ENCODE measurements at regions not wholly inside any gene's neighbourhood (a gene's known extent, or its start where the extent isn't known, plus 50 kb on each side); places are given as distances from the start of the nearest gene placed in this dataset.

GRCh38 chr2:12883906-12884305 lies 167.2 kb downstream of the TRIB2 start:
- Mint-ChIP-seq H3K4me3 (no peak overlapping the region), H3K4me1 (no peaks in the 10 kb centered on the region), H3K27me3 (no peaks in the 10 kb centered on the region), H3K36me3 (ENCODE audit: low read depth) (no peaks in the 10 kb centered on the region), H3K27ac (no peak overlapping the region), H3K9me3 (ENCODE audit: low read depth) (no peaks in the 10 kb centered on the region)
- no peak for ATAC-seq
- CTCF ChIA-PET, result no interaction called here
- DNase-seq, result no peak
- intact Hi-C loops (cut with DNase I, micrococcal nuclease), result no loop called here
- POLR2A ChIA-PET, result no interaction called here

DNA sequence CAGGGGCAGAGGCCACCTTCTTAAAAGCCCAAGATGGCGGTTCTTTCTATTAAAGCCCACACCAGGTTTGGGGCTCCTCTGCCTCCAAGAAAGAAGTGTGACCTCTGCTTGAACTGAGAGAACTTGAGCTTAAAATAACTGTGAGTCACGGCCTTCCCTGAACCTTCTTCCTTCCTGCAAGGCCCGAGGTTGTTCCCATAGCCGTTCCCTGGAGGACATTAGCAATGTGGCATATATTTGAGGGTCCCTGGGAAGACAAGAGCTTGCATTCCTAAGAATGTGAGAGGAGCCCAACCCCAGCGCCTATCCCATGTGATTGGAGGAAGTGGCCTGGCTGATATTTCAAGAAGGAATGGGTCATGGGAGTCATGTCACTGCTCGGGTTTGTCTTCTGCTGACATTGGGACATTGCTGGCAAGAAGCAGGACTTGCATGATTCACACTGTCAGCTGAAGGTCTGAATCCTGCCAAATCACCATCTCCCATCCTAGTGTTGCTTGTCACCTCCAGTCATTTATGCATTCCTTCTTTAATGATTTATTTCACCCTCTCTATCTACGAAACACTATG lies 168.1 kb downstream of the TRIB2 start:
- Mint-ChIP-seq H3K27me3 (peaks cover 1% of the 10 kb centered on the region), H3K4me3 (no peak overlapping the region), H3K4me1 (no peaks in the 10 kb centered on the region), H3K9me3 (ENCODE audit: low read depth) (no peaks in the 10 kb centered on the region), H3K27ac (no peak overlapping the region), H3K36me3 (ENCODE audit: low read depth) (no peaks in the 10 kb centered on the region)
- ChIA-PET CTCF (no interaction called here), POLR2A (no interaction called here)
- intact Hi-C loops (cut with DNase I, micrococcal nuclease), result no loop called here
- DNase-seq (no peak), ATAC-seq (no peak)

DNA sequence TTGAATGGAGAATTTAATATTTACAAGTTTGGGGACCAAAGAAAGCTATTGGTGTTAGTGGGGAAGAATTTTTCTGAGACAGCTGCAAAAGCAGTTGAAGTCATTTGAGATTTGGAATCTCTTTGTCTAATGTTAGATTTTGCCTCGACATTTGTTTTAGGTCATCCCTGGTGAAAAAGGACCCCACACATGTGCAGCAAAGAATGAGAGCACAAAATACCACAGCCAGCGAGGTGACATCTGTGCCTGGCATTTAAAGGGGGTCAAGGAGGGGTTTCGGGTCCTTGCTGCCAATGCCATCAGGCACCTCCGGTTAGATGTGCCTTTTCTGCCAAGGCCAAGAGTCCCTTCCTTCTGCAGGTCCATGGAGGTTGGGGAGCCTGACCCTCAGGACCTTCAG lies 173.3 kb downstream of the TRIB2 start:
- ChIA-PET CTCF (interaction anchor here (1.5 kb wide), 1 partner anchor 117 kb away, joined by 3 read pairs; no protein-coding TSS in a partner anchor), POLR2A (no interaction called here)
- Mint-ChIP-seq H3K4me3 (no peak overlapping the region), H3K9me3 (ENCODE audit: low read depth) (peaks cover 16% of the 10 kb centered on the region), H3K27ac (no peak overlapping the region), H3K36me3 (ENCODE audit: low read depth) (peaks cover 2% of the 10 kb centered on the region), H3K27me3 (peaks cover 1% of the 10 kb centered on the region), H3K4me1 (no peaks in the 10 kb centered on the region)
- no peak for DNase-seq
- no peak for ATAC-seq
- intact Hi-C loops (cut with DNase I, micrococcal nuclease), result no loop called here

DNA sequence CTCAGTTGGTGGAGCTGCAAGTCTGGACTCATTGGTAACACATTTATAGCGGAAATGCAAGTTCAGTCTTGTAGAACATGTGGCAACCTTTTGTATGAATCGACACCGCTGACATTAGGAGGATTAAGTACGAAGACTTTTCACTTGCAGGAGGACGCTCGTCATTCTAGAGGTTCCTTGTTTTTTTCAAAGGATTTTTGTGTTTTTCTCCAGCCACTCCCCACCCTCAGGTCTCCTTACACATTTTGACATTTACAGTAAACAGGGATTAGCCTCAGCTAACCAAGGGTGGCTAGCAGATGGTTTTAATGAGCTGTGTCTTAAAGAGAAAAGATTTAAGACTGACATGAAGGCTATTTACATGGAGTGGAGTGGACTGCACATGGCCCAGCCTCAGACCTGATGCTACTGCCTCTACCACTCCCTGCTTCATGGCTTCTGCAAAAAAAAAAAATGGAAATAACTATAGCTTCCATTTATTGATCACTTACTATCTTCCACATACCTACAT lies 173.8 kb downstream of the TRIB2 start:
- H3K27me3 Mint-ChIP-seq, result peaks cover 1% of the 10 kb centered on the region
- CTCF ChIA-PET, result interaction anchor here (1.5 kb wide), 1 partner anchor 117 kb away, joined by 3 read pairs; no protein-coding TSS in a partner anchor
- no peak overlapping the region for H3K27ac Mint-ChIP-seq
- intact Hi-C loops (cut with DNase I, micrococcal nuclease), result no loop called here
- H3K9me3 Mint-ChIP-seq (ENCODE audit: low read depth), result peaks cover 17% of the 10 kb centered on the region
- POLR2A ChIA-PET, result no interaction called here
- DNase-seq, result no peak
- H3K36me3 Mint-ChIP-seq (ENCODE audit: low read depth), result peaks cover 2% of the 10 kb centered on the region
- ATAC-seq, result no peak
- H3K4me1 Mint-ChIP-seq, result no peaks in the 10 kb centered on the region
- no peak overlapping the region for H3K4me3 Mint-ChIP-seq

DNA sequence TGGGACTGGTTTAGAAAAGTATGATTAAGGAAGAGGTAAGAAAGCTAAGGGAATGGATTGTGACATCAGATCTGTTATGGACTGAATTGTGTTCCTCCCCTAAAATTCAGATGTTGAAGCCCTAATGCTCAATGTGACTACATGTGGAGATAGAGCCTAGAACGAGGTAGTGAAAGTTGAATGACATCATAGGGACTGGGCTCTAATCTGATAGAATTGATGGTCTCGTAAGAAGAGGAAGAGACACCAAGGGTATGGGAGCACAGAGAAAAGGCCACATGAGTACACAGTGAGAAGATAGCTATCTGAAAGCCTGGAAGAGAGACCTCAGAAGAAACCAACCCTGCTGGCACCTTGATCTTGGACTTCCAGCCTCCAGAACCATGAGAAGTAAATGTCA lies 178.3 kb downstream of the TRIB2 start:
- Mint-ChIP-seq H3K27me3 (no peaks in the 10 kb centered on the region), H3K27ac (no peak overlapping the region), H3K36me3 (ENCODE audit: low read depth) (peaks cover 2% of the 10 kb centered on the region), H3K9me3 (ENCODE audit: low read depth) (peaks cover 17% of the 10 kb centered on the region), H3K4me1 (peaks cover 21% of the 10 kb centered on the region), H3K4me3 (no peak overlapping the region)
- DNase-seq, result no peak
- ATAC-seq, result no peak
- POLR2A ChIA-PET, result no interaction called here
- intact Hi-C loops (cut with DNase I, micrococcal nuclease), result no loop called here
- CTCF ChIA-PET, result no interaction called here

- Mint-ChIP-seq H3K36me3 (ENCODE audit: low read depth) (peaks cover 2% of the 10 kb centered on the region), H3K4me3 (no peak overlapping the region), H3K27me3 (no peaks in the 10 kb centered on the region), H3K9me3 (ENCODE audit: low read depth) (peaks cover 17% of the 10 kb centered on the region), H3K27ac (no peak overlapping the region), H3K4me1 (peaks cover 21% of the 10 kb centered on the region)
- CTCF ChIA-PET, result interaction anchor here (0.8 to 1.1 kb wide), 2 partner anchors 35 to 110 kb away, joined by 3 to 6 read pairs; no protein-coding TSS in a partner anchor
- DNase-seq, result no peak
- intact Hi-C loops (cut with DNase I, micrococcal nuclease), result no loop called here
- ATAC-seq, result no peak
- POLR2A ChIA-PET, result no interaction called here
Measured at GRCh38 chr2:12896318-12896982, 179.7 kb downstream of the TRIB2 start.

GRCh38 chr2:12897181-12897580 lies 180.4 kb downstream of the TRIB2 start:
- ChIA-PET CTCF (interaction anchor here (0.6 to 1.1 kb wide), 3 partner anchors 110 to 897 kb away, joined by 3 to 6 read pairs (median 3); no protein-coding TSS in a partner anchor), POLR2A (no interaction called here)
- ATAC-seq (no peak), DNase-seq (no peak)
- H3K4me1 Mint-ChIP-seq, result peaks cover 21% of the 10 kb centered on the region
- no peaks in the 10 kb centered on the region for H3K36me3 Mint-ChIP-seq (ENCODE audit: low read depth)
- no peak overlapping the region for H3K4me3 Mint-ChIP-seq
- H3K27me3 Mint-ChIP-seq, result no peaks in the 10 kb centered on the region
- H3K9me3 Mint-ChIP-seq (ENCODE audit: low read depth), result peaks cover 10% of the 10 kb centered on the region
- intact Hi-C loops (cut with DNase I, micrococcal nuclease), result no loop called here
- H3K27ac Mint-ChIP-seq, result no peak overlapping the region

DNA sequence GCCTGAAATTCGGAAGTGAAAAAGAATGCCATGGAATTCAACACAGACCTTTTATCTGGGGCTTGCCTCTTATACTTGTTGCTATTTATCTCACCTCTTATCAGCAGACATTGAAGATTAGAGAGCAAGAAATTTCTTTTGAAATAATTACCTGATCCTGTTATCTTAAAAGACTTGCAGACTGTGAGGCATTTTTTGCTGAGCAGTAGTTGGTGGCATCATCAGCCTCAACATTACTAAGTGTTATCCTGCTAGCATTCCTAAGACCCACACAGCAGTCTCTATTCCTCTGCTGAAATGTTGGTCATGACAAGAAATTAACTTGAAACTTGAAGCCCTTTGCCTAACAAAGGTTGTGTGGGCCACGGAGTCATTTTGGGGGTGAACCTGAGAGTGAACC lies 186.5 kb downstream of the TRIB2 start:
- CTCF ChIA-PET, result no interaction called here
- H3K4me3 Mint-ChIP-seq, result no peak overlapping the region
- intact Hi-C loops (cut with DNase I, micrococcal nuclease), result no loop called here
- no peaks in the 10 kb centered on the region for H3K36me3 Mint-ChIP-seq (ENCODE audit: low read depth)
- POLR2A ChIA-PET, result no interaction called here
- ATAC-seq (no peak), DNase-seq (no peak)
- H3K27ac Mint-ChIP-seq, result no peak overlapping the region
- H3K27me3 Mint-ChIP-seq, result no peaks in the 10 kb centered on the region
- H3K4me1 Mint-ChIP-seq, result peaks cover under 1% of the 10 kb centered on the region
- H3K9me3 Mint-ChIP-seq (ENCODE audit: low read depth), result no peaks in the 10 kb centered on the region

DNA sequence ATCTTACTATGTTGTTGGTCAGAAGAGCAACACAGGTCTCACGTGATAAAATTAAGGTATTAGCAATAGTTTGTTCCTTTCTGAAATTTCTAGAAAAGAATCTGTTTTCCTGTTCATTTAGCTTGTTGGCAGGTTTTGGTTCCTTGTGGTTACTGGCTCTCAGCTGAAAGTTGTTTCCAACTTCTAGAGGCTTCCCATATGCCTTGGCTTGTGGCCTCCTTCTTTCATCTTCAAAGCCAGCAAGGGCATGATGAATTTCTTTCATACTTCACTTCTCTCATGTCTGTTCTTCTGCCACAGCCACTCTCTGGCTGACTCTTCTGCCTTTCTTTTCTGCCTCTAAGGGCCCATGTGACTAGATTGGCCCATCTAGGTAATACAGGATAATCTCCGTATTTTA lies 193.7 kb downstream of the TRIB2 start:
- Mint-ChIP-seq H3K9me3 (ENCODE audit: low read depth) (no peaks in the 10 kb centered on the region), H3K4me1 (no peaks in the 10 kb centered on the region), H3K36me3 (ENCODE audit: low read depth) (no peaks in the 10 kb centered on the region), H3K27me3 (peaks cover 3% of the 10 kb centered on the region), H3K4me3 (no peak overlapping the region), H3K27ac (no peak overlapping the region)
- POLR2A ChIA-PET, result no interaction called here
- intact Hi-C loops (cut with DNase I, micrococcal nuclease), result no loop called here
- ATAC-seq, result no peak
- no peak for DNase-seq
- CTCF ChIA-PET, result interaction anchor here (1.2 to 1.6 kb wide), 2 partner anchors 21 to 96 kb away, joined by 3 to 4 read pairs; no protein-coding TSS in a partner anchor

DNA sequence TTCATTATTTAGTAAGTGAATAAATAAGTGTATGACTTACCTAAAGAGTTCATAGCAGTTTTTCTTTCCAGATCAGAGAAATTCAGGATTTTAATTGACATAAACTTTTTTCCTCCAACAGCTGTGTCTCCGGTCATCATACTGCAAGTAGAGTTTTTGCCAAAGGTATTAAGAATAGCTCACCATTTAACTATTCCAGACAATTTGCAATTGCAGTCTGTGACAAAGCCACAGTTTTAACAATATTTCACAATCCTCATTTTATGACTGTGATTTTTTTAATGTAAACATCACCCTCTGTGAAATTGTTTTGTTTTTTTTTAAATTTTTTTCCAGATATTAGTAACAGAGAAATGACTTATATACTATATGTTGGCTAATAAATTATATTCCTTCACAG lies 199.1 kb downstream of the TRIB2 start:
- intact Hi-C loops (cut with DNase I, micrococcal nuclease), result no loop called here
- Mint-ChIP-seq H3K9me3 (ENCODE audit: low read depth) (no peaks in the 10 kb centered on the region), H3K4me3 (no peak overlapping the region), H3K36me3 (ENCODE audit: low read depth) (no peaks in the 10 kb centered on the region), H3K4me1 (no peaks in the 10 kb centered on the region), H3K27ac (no peak overlapping the region), H3K27me3 (peaks cover 8% of the 10 kb centered on the region)
- ChIA-PET CTCF (interaction anchor here (0.6 kb wide), 1 partner anchor 1052 kb away, joined by 3 read pairs; no protein-coding TSS in a partner anchor), POLR2A (no interaction called here)
- no peak for ATAC-seq
- DNase-seq, result no peak

DNA sequence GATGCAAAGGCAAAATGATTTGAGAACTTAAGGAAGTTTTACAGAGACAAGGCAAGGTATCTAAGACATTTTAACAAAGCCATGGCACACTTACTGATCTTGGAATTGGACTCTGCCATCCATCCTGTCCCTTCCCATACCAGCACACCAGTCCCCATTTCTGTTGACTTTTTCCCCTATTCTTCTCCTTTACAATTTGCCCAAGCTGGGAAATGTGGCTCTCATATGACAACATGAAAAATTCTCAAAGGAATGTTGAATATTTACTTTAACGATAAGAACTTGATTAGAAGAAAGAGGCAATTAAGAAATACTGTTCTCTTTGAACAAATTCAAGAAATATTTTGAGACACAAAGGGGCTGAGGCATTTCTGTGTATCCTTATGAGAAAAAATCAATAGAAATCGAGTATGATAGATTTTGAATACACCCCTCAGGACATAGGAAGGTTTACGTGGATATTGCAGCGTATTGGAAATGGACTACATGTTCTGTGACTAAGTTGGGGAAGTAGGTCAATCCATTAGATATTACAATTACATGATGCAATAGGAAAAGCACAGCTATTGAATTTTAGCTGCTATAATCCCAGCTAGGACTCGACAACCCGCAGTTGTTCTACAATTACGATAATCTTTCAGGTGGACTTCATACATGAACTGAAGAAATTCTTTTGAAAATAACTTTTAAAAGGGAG lies 201.6 kb downstream of the TRIB2 start:
- DNase-seq (no peak), ATAC-seq (no peak)
- Mint-ChIP-seq H3K27ac (no peak overlapping the region), H3K27me3 (peaks cover 10% of the 10 kb centered on the region), H3K36me3 (ENCODE audit: low read depth) (no peaks in the 10 kb centered on the region), H3K4me3 (no peak overlapping the region), H3K9me3 (ENCODE audit: low read depth) (no peaks in the 10 kb centered on the region), H3K4me1 (no peaks in the 10 kb centered on the region)
- ChIA-PET CTCF (interaction anchor here (1.4 kb wide), 1 partner anchor 13 kb away, joined by 4 read pairs; no protein-coding TSS in a partner anchor), POLR2A (interaction anchor here (0.6 kb wide), 1 partner anchor 250 kb away, joined by 3 read pairs; no protein-coding TSS in a partner anchor)
- intact Hi-C loops (cut with DNase I, micrococcal nuclease), result no loop called here
